Neural progenitor cell (in vitro differentiated cells): ENCODE measurements at regions not wholly inside any gene's neighbourhood (a gene's known extent, or its start where the extent isn't known, plus 50 kb on each side); places are given as distances from the start of the nearest gene placed in this dataset.

Experiments
- CTCF ChIP-seq: fragments of 200-600 bp; sonication (generic); IDR thresholded peaks from 2 replicates; pipeline ENCODE4 v1.5.1; 2017; ENCODE audit warnings: antibody characterized with exemption, mild to moderate bottlenecking
- EZH2 ChIP-seq: fragments of 200-600 bp; sonication (generic); IDR thresholded peaks from 2 replicates; pipeline ENCODE4 v1.6.1; 2017; ENCODE audit warnings: antibody characterized with exemption, mild to moderate bottlenecking, moderate library complexity
- EZH2phosphoT487 ChIP-seq: fragments of 200-600 bp; sonication (generic); IDR thresholded peaks from 2 replicates; pipeline ENCODE4 v1.6.1; 2017; ENCODE audit warnings: antibody characterized with exemption

- no peak for TF ChIP-seq CTCF
- TF ChIP-seq EZH2phosphoT487 = no peak
- no peak for TF ChIP-seq EZH2
These were observed 202.2 kb downstream of the RGS3 start for GRCh38 chr9:113665756-113666155.
